Activated T-cell treated with anti-CD3 and anti-CD28 coated beads for 4 hours (primary cell): ENCODE measurements at regions not wholly inside any gene's neighbourhood (a gene's known extent, or its start where the extent isn't known, plus 50 kb on each side); places are given as distances from the start of the nearest gene placed in this dataset.
"Not testable (repeated sequence)": the region's sequence is repeated elsewhere in the genome, so short reads cannot be mapped to it uniquely, and the experiment has no call there.

ENCODE experiments used
- DNase-seq: peaks from one replicate; pipeline ENCODE4 v3.0.0-alpha.2; 2020

DNA sequence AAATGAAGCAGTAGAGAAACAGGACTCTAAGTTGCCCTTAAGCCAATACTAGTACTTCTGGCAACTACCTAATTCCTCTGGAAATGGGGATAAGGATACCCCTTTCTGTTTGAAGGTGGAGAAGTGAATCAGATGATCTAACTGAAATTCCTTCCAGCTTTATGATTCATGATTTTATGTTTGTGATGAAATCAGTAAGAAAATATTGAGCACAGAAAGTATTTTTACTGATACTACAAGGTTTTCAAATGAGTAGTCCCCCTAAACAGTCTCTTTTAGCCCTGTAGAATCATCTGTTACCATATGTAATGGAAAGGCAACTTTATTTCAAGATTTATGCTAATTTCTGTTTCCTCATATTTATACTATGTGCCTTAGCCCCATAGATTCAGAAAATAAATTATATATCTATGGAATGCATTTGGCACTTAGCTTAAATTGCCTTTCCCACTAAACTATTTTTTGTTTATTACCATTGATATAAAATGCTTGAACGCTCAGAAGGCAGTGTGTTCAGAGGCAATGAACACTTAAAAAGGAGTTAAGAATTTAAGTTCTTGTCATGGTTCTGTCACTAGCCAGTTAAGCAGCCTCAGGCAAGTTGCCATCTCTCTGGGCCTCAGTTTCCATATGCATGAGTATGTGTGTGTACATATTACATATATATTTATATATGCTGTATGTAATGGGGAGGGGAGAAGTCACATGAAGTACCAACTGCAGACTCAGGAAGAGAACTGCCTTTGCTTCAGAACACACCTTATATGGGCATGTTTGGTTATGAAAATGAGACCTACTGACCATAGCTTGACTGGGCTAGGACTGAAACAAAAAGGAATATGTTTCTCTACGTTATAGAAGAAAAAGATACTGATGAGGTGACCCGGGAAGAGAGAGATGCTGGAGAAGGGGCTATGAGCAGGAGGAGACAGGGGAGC lies 97.7 kb downstream of the CDC42EP3 start:
- no peak for DNase-seq

DNA sequence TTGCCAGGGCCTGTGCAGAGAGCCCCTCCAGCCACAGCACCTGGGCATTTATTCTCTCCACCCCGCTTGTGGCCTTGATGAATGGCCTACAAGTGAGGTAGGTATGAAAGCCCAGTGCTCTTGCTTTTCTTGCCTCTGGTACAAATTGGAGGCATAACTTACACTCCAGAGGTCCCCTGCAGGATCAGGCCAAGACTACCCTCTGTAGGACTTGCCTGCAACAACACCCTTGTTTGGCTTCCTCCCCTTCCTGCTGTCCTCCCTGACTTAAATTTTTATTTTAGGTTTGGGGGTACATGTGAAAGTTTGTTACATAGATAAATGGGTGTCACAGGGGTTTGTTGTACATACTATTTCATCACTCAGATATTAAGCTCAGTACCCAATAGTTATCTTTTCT lies 95.7 kb downstream of the CDC42EP3 start:
- DNase-seq: no peak

DNA sequence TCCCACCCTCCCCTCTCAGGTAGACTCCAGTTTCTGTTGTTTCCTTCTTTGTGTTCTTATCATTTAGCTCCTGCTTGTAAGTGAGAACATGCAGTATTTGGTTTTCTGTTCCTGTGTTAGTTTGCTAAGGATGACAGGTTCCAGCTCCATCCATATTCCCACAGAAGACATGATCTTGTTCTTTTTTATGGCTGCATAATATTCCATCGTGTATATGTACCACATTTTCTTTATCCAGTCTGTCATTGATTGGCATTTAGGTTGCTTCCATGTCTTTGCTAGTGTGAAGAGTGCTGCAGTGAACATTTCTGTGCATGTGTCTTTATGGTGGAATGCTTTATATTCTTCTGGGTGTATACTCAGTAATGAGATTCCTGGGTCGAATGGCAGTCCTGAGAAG lies 95.2 kb downstream of the CDC42EP3 start:
- not testable (repeated sequence) for DNase-seq

DNA sequence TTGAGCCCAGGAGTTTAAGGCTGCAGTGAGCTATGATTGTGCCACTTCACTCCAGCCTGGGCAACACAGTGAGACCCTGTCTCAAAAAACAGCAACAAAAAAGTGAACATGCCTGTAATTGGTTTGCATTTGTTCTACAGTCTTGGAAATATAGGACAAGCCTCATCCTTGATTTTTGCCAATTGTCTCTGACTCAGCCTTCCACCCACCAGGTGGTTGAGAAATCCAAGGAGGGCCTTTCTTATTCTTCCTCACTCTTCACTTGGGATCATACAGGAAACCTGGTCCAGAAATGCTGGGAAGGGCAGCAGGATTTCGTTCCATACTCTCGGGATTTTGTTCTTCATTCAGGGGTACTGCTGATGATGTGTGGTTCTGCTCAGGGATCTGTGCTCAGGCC lies 94.6 kb downstream of the CDC42EP3 start:
- DNase-seq: no peak

DNA sequence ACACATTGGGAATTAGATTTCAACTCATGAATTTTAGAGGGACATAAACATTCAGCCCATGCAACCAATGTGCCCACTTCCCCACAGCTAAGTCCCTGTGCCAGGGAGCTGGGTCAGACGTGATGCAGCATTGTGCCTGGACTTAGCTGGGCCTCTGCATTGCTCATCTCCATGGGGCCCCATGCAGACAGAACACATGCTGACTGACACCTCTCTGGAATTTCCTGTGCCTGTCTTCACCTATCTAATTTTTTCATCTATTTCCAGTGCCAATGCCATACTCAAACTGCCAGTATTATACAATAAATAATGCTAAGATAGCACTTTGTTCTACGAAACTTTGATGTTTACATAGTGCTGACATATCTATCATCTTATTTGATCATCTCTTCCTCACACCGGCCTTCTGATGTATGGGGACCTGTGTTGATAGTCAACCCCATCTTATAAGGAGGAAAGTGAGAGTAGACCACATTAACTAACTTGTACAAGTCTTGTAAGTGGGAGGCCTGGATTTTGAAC lies 92.2 kb downstream of the CDC42EP3 start:
- no peak for DNase-seq

DNA sequence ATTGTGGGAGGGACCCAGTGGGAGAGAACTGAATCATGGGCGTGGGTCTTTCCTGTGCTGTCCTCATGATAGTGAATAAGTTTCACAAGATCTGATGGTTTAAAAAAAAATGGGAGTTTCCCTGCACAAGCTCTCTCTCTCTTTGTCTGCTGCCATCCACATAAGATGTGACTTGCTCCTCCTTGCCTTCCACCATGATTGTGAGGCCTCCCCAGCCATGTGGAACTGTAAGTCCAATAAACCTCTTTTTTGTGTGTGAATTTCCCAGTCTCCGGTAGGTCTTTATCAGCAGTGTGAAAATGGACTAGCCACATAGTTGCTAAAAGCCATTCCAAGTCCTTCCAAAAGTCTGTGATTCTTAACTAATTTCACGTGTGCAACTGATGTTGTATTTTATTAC lies 91.5 kb downstream of the CDC42EP3 start:
- not testable (repeated sequence) for DNase-seq

DNA sequence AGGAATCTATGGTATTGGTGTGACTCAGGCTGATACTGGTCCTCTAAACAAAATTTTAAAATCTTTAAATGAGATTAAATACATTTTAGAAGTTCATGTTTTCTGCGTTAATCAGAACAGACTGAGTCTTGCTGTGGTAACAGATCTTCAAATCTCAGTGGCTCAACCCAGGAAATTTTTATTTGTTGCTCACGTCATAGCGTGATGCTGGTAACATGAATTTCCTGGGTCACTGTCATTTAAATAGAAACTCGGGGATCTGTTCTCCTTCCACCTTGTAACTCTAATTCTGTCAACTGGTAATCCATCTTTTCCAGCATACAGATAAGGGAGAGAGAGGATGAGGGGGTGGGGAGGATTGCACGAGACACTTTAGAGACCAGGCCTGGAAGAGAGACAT lies 90.0 kb downstream of the CDC42EP3 start:
- no peak for DNase-seq

DNA sequence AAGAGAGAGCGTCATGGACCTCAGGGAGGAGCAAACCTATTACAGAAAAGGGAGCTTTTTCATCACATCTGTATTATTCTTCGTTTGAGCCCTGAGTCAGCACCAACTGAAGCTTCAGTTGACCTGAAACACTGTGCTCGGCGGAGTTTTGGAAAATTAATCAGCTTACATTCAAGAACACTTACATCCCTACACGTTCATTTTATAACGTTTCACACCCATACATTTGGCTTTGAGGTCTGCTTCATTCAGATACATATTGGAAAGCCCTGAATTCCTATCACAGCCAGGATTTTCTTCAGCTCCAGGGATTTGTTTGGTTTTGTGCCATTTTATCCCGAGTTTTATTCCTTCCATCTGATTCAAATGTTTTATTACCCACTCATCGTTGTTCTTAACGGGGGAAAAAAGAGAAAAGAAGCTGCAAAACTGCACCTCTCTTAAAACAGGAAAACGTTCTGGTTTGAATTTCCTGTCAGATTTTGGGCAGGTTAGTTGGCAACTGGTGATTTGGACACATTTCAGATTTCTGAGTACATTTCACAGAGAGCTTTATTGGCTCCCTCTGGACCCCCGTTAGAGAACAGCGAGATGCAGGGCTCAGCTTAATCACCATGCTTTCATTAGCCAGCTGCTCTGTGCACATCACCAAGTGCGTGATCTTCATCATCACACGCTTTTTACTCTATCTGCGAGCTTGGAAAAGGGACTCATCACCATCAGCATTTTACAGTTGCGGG lies 88.8 kb downstream of the CDC42EP3 start:
- DNase-seq: no peak

DNA sequence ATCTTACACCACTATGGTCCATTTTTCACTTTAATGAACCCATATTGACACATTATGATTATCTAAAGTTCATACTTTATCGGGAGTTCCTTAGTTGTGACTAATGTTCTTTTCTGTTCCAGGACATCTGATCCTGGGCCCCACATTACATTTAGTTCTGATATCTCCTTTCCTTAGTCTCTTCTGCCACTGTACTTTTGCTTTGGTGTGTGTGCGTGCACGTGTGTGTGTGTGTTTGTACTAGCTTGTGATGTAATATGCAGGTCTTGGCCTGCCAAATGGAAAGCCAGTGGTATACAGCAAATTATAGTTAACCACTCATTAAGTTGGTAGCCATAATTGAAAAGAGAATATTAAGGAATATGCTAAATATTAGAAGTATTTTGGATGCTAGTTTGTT lies 88.0 kb downstream of the CDC42EP3 start:
- no peak for DNase-seq

DNA sequence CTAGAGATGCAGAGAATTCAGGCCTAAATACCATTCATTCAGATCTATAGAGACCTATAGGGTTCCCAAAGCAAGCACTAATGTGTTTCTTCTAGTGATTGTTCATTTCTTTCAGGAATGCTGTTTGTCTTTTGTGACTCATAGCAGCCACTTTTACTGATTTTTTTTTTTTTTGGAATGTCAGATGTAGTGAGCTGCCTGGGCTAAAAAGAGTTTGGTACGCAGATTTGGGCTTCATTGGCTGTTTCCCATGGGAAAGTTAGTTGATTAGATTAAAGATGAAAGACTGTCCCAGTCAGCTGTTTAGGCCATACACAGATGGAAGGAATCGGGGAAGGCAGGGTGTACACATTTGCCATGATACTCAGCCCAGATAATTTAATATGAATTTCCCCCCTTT lies 87.6 kb downstream of the CDC42EP3 start:
- DNase-seq: no peak

DNA sequence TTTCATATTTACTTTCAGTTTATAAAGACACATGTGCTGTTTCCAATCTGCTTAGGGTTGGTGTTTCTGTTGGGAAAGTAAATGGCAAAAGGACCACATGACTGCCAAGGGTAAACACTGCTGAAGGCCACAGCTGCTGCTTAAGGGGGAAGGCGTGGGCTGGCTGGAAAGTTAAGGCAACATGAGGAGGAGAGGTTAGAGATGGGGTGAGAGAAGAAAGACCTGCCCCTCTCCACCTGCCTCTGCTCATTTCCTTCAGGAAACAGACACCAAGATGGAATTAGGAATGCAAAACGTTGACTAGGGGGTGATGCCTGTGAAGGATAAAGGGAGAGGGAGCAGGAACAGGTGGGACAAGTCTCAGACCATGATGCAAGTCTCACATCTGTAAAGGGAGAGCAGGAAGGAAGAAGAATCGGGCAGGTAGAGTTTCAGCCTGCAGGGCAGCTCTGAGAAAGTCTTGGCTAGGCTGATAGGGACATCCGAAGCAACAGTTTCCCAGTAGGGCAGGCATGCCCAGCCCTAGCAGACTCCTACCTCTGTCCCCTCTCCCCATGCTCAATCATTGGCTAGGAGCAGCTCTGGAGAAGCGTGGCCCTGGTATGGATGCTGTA lies 86.0 kb downstream of the CDC42EP3 start:
- DNase-seq: peak; percentile 30

DNA sequence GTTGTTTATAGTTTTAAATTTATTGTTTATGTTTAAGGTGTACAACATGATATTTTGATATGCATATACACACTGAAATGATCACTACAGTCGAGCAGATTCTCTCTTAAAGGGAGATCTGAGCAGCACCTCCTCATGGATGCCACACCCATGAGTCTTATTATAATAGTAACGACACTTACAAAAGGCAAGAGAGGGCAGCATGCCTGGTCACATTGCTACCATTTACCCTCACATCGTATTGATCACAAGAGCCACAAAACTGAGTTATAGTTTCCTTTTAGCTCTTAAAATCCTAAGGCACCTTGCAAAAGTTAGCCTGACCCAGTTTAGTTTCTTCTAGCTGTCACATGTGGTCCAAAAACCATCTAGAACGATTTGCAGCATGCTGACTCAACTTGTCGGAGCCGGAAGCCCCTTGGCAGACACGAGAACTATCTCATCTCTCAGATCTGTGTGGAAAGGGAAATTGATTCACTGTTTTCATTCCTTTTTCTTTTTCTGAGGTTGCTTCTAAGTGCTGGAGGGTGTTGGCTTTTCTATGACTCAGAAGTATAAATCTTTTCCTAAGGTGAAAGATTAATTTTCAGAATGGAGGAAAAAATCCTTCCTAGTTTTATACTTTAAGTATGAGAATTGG lies 85.3 kb downstream of the CDC42EP3 start:
- peak; percentile 56 for DNase-seq

DNA sequence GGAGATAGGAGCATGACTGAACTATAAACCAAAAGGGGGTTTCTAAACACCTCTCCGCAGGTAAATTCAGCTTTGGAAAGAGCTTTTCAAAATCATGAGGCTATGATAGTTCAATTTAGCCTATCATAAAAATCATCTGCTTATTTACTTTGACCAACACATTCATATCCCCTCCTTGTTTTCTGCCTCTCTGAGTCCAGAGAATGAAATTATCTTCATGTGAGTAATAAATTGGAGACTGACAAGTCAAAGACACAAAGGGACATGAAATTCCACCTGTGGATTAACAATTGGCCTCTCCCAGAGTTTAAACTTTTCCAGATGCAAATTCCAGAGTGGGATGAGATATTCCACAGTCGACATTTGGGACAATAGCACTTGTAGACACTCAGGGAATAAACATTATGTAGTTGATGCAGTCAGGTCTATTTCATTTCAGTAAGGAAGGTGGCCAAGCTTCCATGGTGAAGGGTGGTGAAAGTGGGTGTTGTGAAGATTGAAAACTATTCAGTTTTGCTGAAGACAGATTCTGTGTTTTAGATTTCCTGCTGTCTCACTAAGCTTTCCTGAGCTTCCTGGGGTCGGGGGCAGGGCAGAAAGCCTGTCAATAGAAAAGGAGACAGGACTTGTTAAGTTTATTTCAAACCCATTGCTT lies 84.7 kb downstream of the CDC42EP3 start:
- no peak for DNase-seq

DNA sequence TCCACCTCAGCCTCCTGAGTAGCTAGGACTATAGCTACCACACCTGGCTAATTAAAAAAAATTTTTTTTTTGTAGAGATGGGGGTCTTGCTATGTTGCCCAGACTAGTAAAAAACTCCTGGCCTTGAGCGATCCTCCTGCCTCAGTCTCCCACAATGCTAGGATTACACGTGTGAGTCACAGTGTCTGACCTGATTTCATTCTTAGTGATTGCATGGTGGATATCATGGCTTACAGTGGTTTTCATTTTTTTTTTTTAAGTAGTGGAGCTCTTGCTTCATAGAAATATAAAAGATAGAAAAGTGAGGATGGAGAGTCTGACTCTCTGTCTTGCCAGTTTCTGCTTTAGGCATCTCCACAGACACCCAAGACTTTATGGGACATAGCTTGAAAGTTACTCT lies 83.6 kb downstream of the CDC42EP3 start:
- DNase-seq: no peak

DNA sequence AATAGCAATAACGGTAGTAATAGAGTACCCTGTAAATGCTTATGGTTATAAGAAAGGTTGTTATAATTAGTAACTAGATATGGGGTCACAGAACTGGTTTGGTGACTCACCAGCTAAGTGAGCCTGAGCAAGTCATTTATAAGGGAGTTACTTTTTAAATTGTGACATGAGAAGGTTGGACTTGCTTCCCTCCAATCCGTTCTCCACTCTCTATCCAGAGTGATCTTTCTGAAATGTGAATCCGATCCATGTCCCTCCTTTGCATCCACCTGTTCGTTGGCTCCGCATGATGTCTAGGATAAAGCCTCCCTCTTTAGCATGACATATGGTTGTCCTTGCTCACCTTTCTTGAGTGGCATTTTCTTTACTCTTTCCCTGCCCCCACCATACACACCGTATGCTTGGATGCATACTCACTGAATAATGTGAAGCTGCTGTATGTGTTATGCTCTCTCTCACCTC lies 83.1 kb downstream of the CDC42EP3 start:
- DNase-seq: no peak

DNA sequence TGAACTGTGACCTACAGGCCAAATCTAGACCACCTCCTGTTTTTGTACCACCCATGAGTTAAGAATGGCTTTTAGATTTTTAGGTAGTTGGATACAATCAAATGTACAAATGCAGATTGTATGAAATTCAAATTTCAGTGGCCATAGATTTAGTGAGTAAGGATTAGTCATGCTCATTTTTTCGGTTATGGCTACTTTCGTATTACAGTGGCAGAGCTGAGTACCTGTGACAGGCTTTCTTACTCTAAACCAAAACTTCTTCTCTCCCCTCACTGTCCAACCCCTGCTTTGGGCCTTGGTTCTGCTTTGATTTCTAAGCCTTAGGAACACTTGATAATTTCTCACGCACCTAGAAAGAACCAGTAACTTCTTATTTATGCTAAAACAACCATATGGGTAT lies 82.1 kb downstream of the CDC42EP3 start:
- DNase-seq: no peak

DNA sequence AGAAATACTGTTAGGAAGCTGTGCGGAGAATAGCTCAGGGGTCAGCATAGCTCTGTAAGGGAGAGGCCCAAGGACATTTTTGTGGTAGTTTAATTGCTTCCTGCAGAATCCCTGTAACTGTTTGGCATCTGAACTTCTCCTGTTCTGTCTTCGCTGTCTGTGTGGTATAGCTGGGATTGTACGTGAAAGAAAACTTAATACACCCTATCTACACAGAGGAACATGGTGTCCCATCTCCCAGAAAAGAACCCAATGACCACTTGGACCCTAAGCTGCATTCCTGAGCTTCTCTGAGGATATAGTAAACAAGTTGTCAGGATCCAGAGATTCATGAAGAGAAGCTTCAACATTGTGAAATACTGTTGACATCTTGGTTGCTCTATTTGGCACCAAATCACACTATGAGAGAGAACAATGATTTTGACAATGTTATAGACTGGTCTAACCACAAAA lies 81.3 kb downstream of the CDC42EP3 start:
- DNase-seq: no peak
